ENCODE measurements at regions not wholly inside any gene's neighbourhood (a gene's known extent, or its start where the extent isn't known, plus 50 kb on each side); places are given as distances from the start of the nearest gene placed in this dataset.

DNA sequence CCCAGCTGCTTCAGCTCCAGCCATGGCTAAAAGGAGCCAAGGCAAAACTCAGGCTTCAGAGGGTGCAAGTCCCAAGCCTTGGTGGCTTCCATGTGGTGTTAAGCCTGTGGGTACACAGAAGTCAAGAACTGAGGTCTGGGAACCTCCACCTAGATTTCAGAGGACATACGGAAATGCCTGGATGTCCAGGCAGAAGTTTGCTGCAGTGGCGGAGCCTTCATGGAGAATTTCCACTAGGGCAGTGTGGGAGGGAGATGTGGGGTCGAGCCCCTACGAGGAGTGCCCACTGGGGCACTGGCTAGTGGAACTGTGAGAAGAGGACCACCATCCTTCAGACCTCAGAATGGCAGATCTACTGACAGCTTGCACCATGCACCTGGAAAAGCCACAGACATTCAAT is 76.1 kb upstream of the KCTD1 start:
- TF ChIP-seq, protein P1, sequence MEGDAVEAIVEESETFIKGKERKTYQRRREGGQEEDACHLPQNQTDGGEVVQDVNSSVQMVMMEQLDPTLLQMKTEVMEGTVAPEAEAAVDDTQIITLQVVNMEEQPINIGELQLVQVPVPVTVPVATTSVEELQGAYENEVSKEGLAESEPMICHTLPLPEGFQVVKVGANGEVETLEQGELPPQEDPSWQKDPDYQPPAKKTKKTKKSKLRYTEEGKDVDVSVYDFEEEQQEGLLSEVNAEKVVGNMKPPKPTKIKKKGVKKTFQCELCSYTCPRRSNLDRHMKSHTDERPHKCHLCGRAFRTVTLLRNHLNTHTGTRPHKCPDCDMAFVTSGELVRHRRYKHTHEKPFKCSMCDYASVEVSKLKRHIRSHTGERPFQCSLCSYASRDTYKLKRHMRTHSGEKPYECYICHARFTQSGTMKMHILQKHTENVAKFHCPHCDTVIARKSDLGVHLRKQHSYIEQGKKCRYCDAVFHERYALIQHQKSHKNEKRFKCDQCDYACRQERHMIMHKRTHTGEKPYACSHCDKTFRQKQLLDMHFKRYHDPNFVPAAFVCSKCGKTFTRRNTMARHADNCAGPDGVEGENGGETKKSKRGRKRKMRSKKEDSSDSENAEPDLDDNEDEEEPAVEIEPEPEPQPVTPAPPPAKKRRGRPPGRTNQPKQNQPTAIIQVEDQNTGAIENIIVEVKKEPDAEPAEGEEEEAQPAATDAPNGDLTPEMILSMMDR (IDR thresholded peaks at IDR 0.05; ENCODE audit: low read depth, low read length, poor library complexity, severe bottlenecking): no peak
- no peak for TF ChIP-seq EZH2phosphoT487 (IDR thresholded peaks at IDR 0.05; ENCODE audit: borderline replicate concordance, low read length)
